Neural progenitor cell (in vitro differentiated cells): ENCODE measurements at regions not wholly inside any gene's neighbourhood (a gene's known extent, or its start where the extent isn't known, plus 50 kb on each side); places are given as distances from the start of the nearest gene placed in this dataset.

Source experiments
- DNase-seq: peaks from one replicate; pipeline ENCODE4 v3.0.0-alpha.2; 2016; ENCODE audit warnings: low spot score
- H2AFZ ChIP-seq: fragments of 200-600 bp; sonication (generic); replicated peaks from 2 replicates; pipeline ENCODE4 v1.6.1; 2016; ENCODE audit warnings: antibody characterized with exemption
- H3F3A ChIP-seq: fragments of 200-600 bp; sonication (generic); 2 replicates; pipeline ENCODE4 v1.6.1; 2016; ENCODE audit warnings: antibody characterized with exemption, low read depth
- H3K27ac ChIP-seq: fragments of 200-600 bp; sonication (generic); 2 replicates; pipeline ENCODE4 v1.5.1; 2016; ENCODE audit warnings: mild to moderate bottlenecking
- H3K27me3 ChIP-seq: fragments of 200-600 bp; sonication (generic); 2 replicates; pipeline ENCODE4 v1.6.1; 2016; ENCODE audit warnings: mild to moderate bottlenecking, moderate library complexity
- H3K36me3 ChIP-seq: fragments of 200-600 bp; sonication (generic); 2 replicates; pipeline ENCODE4 v1.5.1; 2016
- H3K4me1 ChIP-seq: fragments of 200-600 bp; sonication (generic); 2 replicates; pipeline ENCODE4 v1.6.1; 2016; ENCODE audit warnings: mixed run types
- H3K4me2 ChIP-seq: fragments of 200-600 bp; sonication (generic); 2 replicates; pipeline ENCODE4 v1.6.1; 2016
- H3K4me3 ChIP-seq: fragments of 200-600 bp; sonication (generic); 2 replicates; pipeline ENCODE4 v1.5.1; 2016
- H3K79me2 ChIP-seq: fragments of 200-600 bp; sonication (generic); 2 replicates; pipeline ENCODE4 v1.6.1; 2016; ENCODE audit warnings: low read depth
- H3K9ac ChIP-seq: fragments of 200-600 bp; sonication (generic); 2 replicates; pipeline ENCODE4 v1.6.1; 2016
- H3K9me3 ChIP-seq: fragments of 200-600 bp; sonication (generic); 2 replicates; pipeline ENCODE4 v1.5.1; 2016; ENCODE audit warnings: low read depth
- H4K20me1 ChIP-seq: fragments of 200-600 bp; sonication (generic); 2 replicates; pipeline ENCODE4 v1.6.1; 2016; ENCODE audit warnings: low read depth
- H3K27ac Mint-ChIP-seq: 3 replicates; pipeline ENCODE4 v1.8.0; 2021; ENCODE audit warnings: mixed read lengths
- H3K27me3 Mint-ChIP-seq: 2 replicates; pipeline ENCODE4 v1.8.0; 2022; ENCODE audit warnings: low read depth, mild to moderate bottlenecking, inconsistent platforms, moderate library complexity, mixed read lengths; ENCODE audit not compliant: insufficient read depth
- H3K36me3 Mint-ChIP-seq: 3 replicates; pipeline ENCODE4 v1.8.0; 2021; ENCODE audit warnings: mixed read lengths
- H3K4me1 Mint-ChIP-seq: 3 replicates; pipeline ENCODE4 v1.8.0; 2021; ENCODE audit warnings: mixed read lengths
- H3K4me3 Mint-ChIP-seq: 3 replicates; pipeline ENCODE4 v1.8.0; 2021; ENCODE audit warnings: mild to moderate bottlenecking, moderate library complexity, mixed read lengths
- H3K9me3 Mint-ChIP-seq: 3 replicates; pipeline ENCODE4 v1.8.0; 2020; ENCODE audit warnings: mixed read lengths
- CTCF ChIP-seq: fragments of 200-600 bp; sonication (generic); IDR thresholded peaks from 2 replicates; pipeline ENCODE4 v1.5.1; 2017; ENCODE audit warnings: antibody characterized with exemption, mild to moderate bottlenecking
- EZH2 ChIP-seq: fragments of 200-600 bp; sonication (generic); IDR thresholded peaks from 2 replicates; pipeline ENCODE4 v1.6.1; 2017; ENCODE audit warnings: antibody characterized with exemption, mild to moderate bottlenecking, moderate library complexity
- EZH2phosphoT487 ChIP-seq: fragments of 200-600 bp; sonication (generic); IDR thresholded peaks from 2 replicates; pipeline ENCODE4 v1.6.1; 2017; ENCODE audit warnings: antibody characterized with exemption

GRCh38 chr1:222283147-222283768, 264.6 kb downstream of the HHIPL2 start:
- no peak overlapping the region for H3K4me3 Mint-ChIP-seq
- Histone ChIP-seq H2AFZ (no peak overlapping the region), H3K9me3 (no peaks in the 10 kb centered on the region), H3K27me3 (no peaks in the 10 kb centered on the region), H3K4me3 (no peak overlapping the region), H3K27ac (no peak overlapping the region), H4K20me1 (no peaks in the 10 kb centered on the region), H3K79me2 (no peaks in the 10 kb centered on the region), H3K4me1 (no peaks in the 10 kb centered on the region), H3K36me3 (no peaks in the 10 kb centered on the region), H3K4me2 (no peak overlapping the region), H3F3A (no peaks in the 10 kb centered on the region), H3K9ac (no peak overlapping the region)
- no peak overlapping the region for H3K27ac Mint-ChIP-seq
- H3K36me3 Mint-ChIP-seq, result no peaks in the 10 kb centered on the region
- H3K4me1 Mint-ChIP-seq, result peaks cover 5% of the 10 kb centered on the region
- H3K27me3 Mint-ChIP-seq, result no peaks in the 10 kb centered on the region
- no peak for TF ChIP-seq CTCF
- no peak for TF ChIP-seq EZH2
- no peak for TF ChIP-seq EZH2phosphoT487
- peaks cover 2% of the 10 kb centered on the region for H3K9me3 Mint-ChIP-seq
- no peak for DNase-seq

GRCh38 chr1:222279591-222279990, 268.3 kb downstream of the HHIPL2 start:
- H3K4me3 ChIP-seq, result no peak overlapping the region
- no peak overlapping the region for H3K4me2 ChIP-seq
- no peaks in the 10 kb centered on the region for H3K79me2 ChIP-seq
- H3F3A ChIP-seq, result no peaks in the 10 kb centered on the region
- no peaks in the 10 kb centered on the region for H3K9me3 ChIP-seq
- Mint-ChIP-seq H3K4me3 (no peak overlapping the region), H3K36me3 (no peaks in the 10 kb centered on the region), H3K4me1 (peaks cover 6% of the 10 kb centered on the region), H3K9me3 (peaks cover 4% of the 10 kb centered on the region), H3K27ac (no peak overlapping the region), H3K27me3 (no peaks in the 10 kb centered on the region)
- DNase-seq, result no peak
- no peak overlapping the region for H3K9ac ChIP-seq
- no peaks in the 10 kb centered on the region for H3K4me1 ChIP-seq
- H3K36me3 ChIP-seq, result no peaks in the 10 kb centered on the region
- no peak overlapping the region for H2AFZ ChIP-seq
- H3K27ac ChIP-seq, result no peak overlapping the region
- H4K20me1 ChIP-seq, result no peaks in the 10 kb centered on the region
- no peak for TF ChIP-seq EZH2phosphoT487
- TF ChIP-seq EZH2, result no peak
- TF ChIP-seq CTCF, result no peak
- H3K27me3 ChIP-seq, result no peaks in the 10 kb centered on the region

GRCh38 chr1:222278501-222278900, 269.4 kb downstream of the HHIPL2 start:
- no peaks in the 10 kb centered on the region for H3K4me1 ChIP-seq
- H3K27me3 Mint-ChIP-seq, result no peaks in the 10 kb centered on the region
- no peaks in the 10 kb centered on the region for H3K36me3 Mint-ChIP-seq
- no peak for DNase-seq
- H3K4me1 Mint-ChIP-seq, result peaks cover 6% of the 10 kb centered on the region
- no peak overlapping the region for H3K4me2 ChIP-seq
- H3K27ac ChIP-seq, result no peak overlapping the region
- no peaks in the 10 kb centered on the region for H3K36me3 ChIP-seq
- H3K4me3 Mint-ChIP-seq, result no peak overlapping the region
- H3F3A ChIP-seq, result no peaks in the 10 kb centered on the region
- H3K27me3 ChIP-seq, result no peaks in the 10 kb centered on the region
- TF ChIP-seq CTCF, result no peak
- no peak for TF ChIP-seq EZH2phosphoT487
- no peak for TF ChIP-seq EZH2
- no peak overlapping the region for H2AFZ ChIP-seq
- H3K9me3 ChIP-seq, result no peaks in the 10 kb centered on the region
- H3K4me3 ChIP-seq, result no peak overlapping the region
- H3K9ac ChIP-seq, result no peak overlapping the region
- H3K27ac Mint-ChIP-seq, result no peak overlapping the region
- peaks cover 4% of the 10 kb centered on the region for H3K9me3 Mint-ChIP-seq
- H4K20me1 ChIP-seq, result no peaks in the 10 kb centered on the region
- H3K79me2 ChIP-seq, result no peaks in the 10 kb centered on the region
